PC-9 (cell line): ENCODE measurements at regions not wholly inside any gene's neighbourhood (a gene's known extent, or its start where the extent isn't known, plus 50 kb on each side); places are given as distances from the start of the nearest gene placed in this dataset.

Experiments used
- BruUV-seq: library from RNA; stranded (reverse); fragments of 400-500 nt; replicated peaks from 2 replicates; lab custom pipeline; 2021; lab: Mats Ljungman, UMichigan
- CTCF ChIA-PET: fragments of 300-600 bp; sonication (Branson Sonifier 250); formaldehyde crosslinking; loops from one replicate; lab custom pipeline; 2022; ENCODE audit warnings: antibody characterized with exemption; lab: Charles Lee
- POLR2A ChIA-PET: fragments of 300-600 bp; sonication (Branson Sonifier 250); formaldehyde crosslinking; loops from one replicate; lab custom pipeline; 2022; ENCODE audit warnings: antibody characterized with exemption; ENCODE audit not compliant: unreplicated experiment; lab: Charles Lee
- DNase-seq, 2 experiments: peaks; one replicate each; pipeline versions ENCODE4 v3.0.0 to v3.0.0-alpha.2; 2015 to 2022; ENCODE audit warnings: mixed read lengths in 1 of 2
- H2AFZ ChIP-seq: fragments of 200-600 bp; sonication (generic); 2 replicates; pipeline ENCODE4 v1.8.1; 2017; ENCODE audit warnings: antibody characterized with exemption
- H3F3A ChIP-seq: fragments of 200-600 bp; sonication (generic); 2 replicates; pipeline ENCODE4 v1.8.1; 2017; ENCODE audit warnings: antibody characterized with exemption, mild to moderate bottlenecking, low read depth; ENCODE audit not compliant: insufficient read depth
- H3K27ac ChIP-seq: fragments of 200-600 bp; sonication (generic); 2 replicates; pipeline ENCODE4 v1.6.1; 2016; ENCODE audit warnings: mixed run types
- H3K27me3 ChIP-seq: fragments of 200-600 bp; sonication (generic); 2 replicates; pipeline ENCODE4 v1.6.1; 2016; ENCODE audit warnings: low read depth, mixed run types; ENCODE audit not compliant: insufficient read depth
- H3K36me3 ChIP-seq: fragments of 200-600 bp; sonication (generic); 2 replicates; pipeline ENCODE4 v1.6.1; 2016; ENCODE audit warnings: low read depth, mixed run types
- H3K4me1 ChIP-seq: fragments of 200-600 bp; sonication (generic); replicated peaks from 2 replicates; pipeline ENCODE4 v1.6.1; 2016; ENCODE audit warnings: mixed run types; ENCODE audit not compliant: insufficient read depth
- H3K4me2 ChIP-seq: fragments of 200-600 bp; sonication (generic); 2 replicates; pipeline ENCODE4 v1.6.1; 2017; ENCODE audit warnings: mixed run types
- H3K4me3 ChIP-seq: fragments of 200-600 bp; sonication (generic); 2 replicates; pipeline ENCODE4 v1.6.1; 2016; ENCODE audit warnings: mixed run types
- H3K79me2 ChIP-seq: fragments of 200-600 bp; sonication (generic); 2 replicates; pipeline ENCODE4 v1.6.1; 2017; ENCODE audit warnings: low read depth, mixed run types
- H3K9me2 ChIP-seq: fragments of 200-600 bp; sonication (generic); 2 replicates; pipeline ENCODE4 v1.8.1; 2017; ENCODE audit warnings: mild to moderate bottlenecking; ENCODE audit not compliant: insufficient read depth
- H3K9me3 ChIP-seq: fragments of 200-600 bp; sonication (generic); 2 replicates; pipeline ENCODE4 v1.8.1; 2016; ENCODE audit warnings: low read depth; ENCODE audit not compliant: insufficient read depth
- H4K20me1 ChIP-seq: fragments of 200-600 bp; sonication (generic); 2 replicates; pipeline ENCODE4 v1.8.1; 2017; ENCODE audit not compliant: insufficient read depth
- CTCF ChIP-seq: fragments of 200-600 bp; sonication (generic); conservative IDR thresholded peaks from 2 replicates; pipeline ENCODE4 v1.6.1; 2017; ENCODE audit warnings: mixed run types, antibody characterized with exemption, mild to moderate bottlenecking, moderate library complexity
- EZH2 ChIP-seq: fragments of 200-600 bp; sonication (generic); IDR thresholded peaks from 2 replicates; pipeline ENCODE4 v1.8.0; 2017; ENCODE audit warnings: antibody characterized with exemption, low read depth
- intact Hi-C: fragments of 100-400 bp; cut with micrococcal nuclease; formaldehyde crosslinking; loops from one replicate; pipeline ENCODE4 v1.10.0; 2022; ENCODE audit not compliant: unreplicated experiment

DNA sequence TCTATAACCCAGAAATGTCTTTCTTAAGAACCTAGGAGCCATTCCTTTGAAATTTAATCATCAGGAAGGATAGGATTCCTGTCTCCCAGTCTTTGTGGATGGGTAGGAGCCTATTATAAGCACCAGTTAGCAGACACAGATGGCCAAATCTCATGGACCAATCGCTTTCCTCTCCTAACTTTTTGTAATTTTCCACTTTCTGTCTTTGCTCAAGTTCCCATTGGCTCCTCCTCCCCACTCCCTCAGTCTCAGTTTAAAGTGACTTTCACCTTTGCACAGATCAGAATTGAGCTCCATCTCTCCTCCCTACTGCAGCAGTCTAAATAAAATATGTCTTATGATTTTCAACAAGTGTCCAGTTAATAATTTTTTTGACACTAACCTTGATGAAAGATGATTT, 192.3 kb downstream of the HS3ST3A1 start:
- H3K36me3 ChIP-seq = no peaks in the 10 kb centered on the region
- no peaks in the 10 kb centered on the region for H3K9me3 ChIP-seq
- BruUV-seq = no TSS peak
- no peaks in the 10 kb centered on the region for H4K20me1 ChIP-seq
- no peaks in the 10 kb centered on the region for H3K4me1 ChIP-seq
- no peak overlapping the region for H3K27ac ChIP-seq
- no peaks in the 10 kb centered on the region for H3F3A ChIP-seq
- DNase-seq = no peak
- intact Hi-C loops = no loop called here
- ChIA-PET CTCF (no interaction called here), POLR2A (no interaction called here)
- no peak overlapping the region for H2AFZ ChIP-seq
- no peaks in the 10 kb centered on the region for H3K27me3 ChIP-seq
- no peak overlapping the region for H3K4me3 ChIP-seq
- no peak for TF ChIP-seq CTCF
- no peak for TF ChIP-seq EZH2
- no peak overlapping the region for H3K4me2 ChIP-seq
- no peaks in the 10 kb centered on the region for H3K79me2 ChIP-seq
- H3K9me2 ChIP-seq = no peaks in the 10 kb centered on the region

GRCh38 chr17:13407381-13407780, 194.3 kb downstream of the HS3ST3A1 start:
- no peak overlapping the region for H3K27ac ChIP-seq
- H3K4me2 ChIP-seq = no peak overlapping the region
- no peak overlapping the region for H3K4me3 ChIP-seq
- no peaks in the 10 kb centered on the region for H3K79me2 ChIP-seq
- ChIA-PET CTCF (no interaction called here), POLR2A (no interaction called here)
- H2AFZ ChIP-seq = no peak overlapping the region
- no peaks in the 10 kb centered on the region for H3K27me3 ChIP-seq
- H3F3A ChIP-seq = no peaks in the 10 kb centered on the region
- no peaks in the 10 kb centered on the region for H3K36me3 ChIP-seq
- no TSS peak for BruUV-seq
- no peaks in the 10 kb centered on the region for H3K4me1 ChIP-seq
- no peaks in the 10 kb centered on the region for H3K9me3 ChIP-seq
- intact Hi-C loops = no loop called here
- no peaks in the 10 kb centered on the region for H3K9me2 ChIP-seq
- TF ChIP-seq CTCF (no peak), EZH2 (no peak)
- no peak for DNase-seq
- H4K20me1 ChIP-seq = no peaks in the 10 kb centered on the region

DNA sequence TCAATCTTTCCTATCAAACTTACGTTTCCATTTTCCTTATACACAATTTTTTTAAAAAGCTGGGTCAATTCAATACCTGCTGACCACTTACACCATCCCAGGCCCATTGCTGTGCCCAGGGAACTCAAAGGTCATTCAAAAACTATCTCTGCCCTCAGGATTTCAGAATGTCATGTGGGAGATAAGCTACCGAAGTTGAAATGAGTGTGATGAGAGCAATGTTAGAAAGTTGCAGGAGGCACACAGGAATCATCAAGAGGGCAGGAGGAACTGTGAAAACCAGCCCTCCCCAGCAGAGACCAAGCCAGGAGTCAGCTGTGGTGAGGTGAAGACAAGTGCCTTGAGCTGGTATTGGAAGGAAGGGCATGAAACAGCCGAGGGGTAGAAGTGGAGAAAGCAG, 195.9 kb downstream of the HS3ST3A1 start:
- Histone ChIP-seq H3K4me2 (no peak overlapping the region), H3F3A (no peaks in the 10 kb centered on the region), H3K27ac (no peak overlapping the region), H3K4me1 (no peaks in the 10 kb centered on the region), H3K9me3 (no peaks in the 10 kb centered on the region), H2AFZ (no peak overlapping the region), H3K79me2 (no peaks in the 10 kb centered on the region), H3K36me3 (no peaks in the 10 kb centered on the region), H3K27me3 (no peaks in the 10 kb centered on the region), H3K9me2 (no peaks in the 10 kb centered on the region), H4K20me1 (no peaks in the 10 kb centered on the region), H3K4me3 (no peak overlapping the region)
- intact Hi-C loops = no loop called here
- no TSS peak for BruUV-seq
- DNase-seq = no peak
- no peak for TF ChIP-seq CTCF
- TF ChIP-seq EZH2 = no peak
- ChIA-PET POLR2A (no interaction called here), CTCF (no interaction called here)
